Stomach (tissue), 8 donors: ENCODE measurements at regions not wholly inside any gene's neighbourhood (a gene's known extent, or its start where the extent isn't known, plus 50 kb on each side); places are given as distances from the start of the nearest gene placed in this dataset.
A peak's percentile ranks its signal among the peaks of the same experiment; 100 is the strongest.
"Not testable (repeated sequence)": the region's sequence is repeated elsewhere in the genome, so short reads cannot be mapped to it uniquely, and the experiment has no call there.

Experiments
- DNase-seq, 2 donors: peaks; one replicate each; pipeline versions ENCODE4 v3.0.0 to v3.0.0-alpha.2; 2013 to 2019
- H3K27ac ChIP-seq, 5 donors: fragments of 200-600 bp in 4 of 5; sonication (generic) in 4 of 5; one replicate each; pipeline ENCODE4 v1.5.1; 2013 to 2019; ENCODE audit warnings: mild to moderate bottlenecking in 1 of 5, moderate library complexity in 1 of 5
- H3K27me3 ChIP-seq, 3 donors: fragments of 200-600 bp; sonication (generic); one replicate each; pipeline ENCODE4 v1.5.1; 2017 to 2019; ENCODE audit warnings: mixed run types in 1 of 3
- H3K36me3 ChIP-seq, 4 donors: fragments of 200-600 bp; sonication (generic); 1 replicate in 3 of 4; 2 replicates in 1 of 4; pipeline ENCODE4 v1.5.1; 2016 to 2019
- H3K4me1 ChIP-seq, 4 donors: fragments of 200-600 bp; sonication (generic); one replicate each; pipeline ENCODE4 v1.5.1; 2016 to 2019
- H3K4me3 ChIP-seq, 4 donors: fragments of 200-600 bp; sonication (generic) in 3 of 4; one replicate each; pipeline ENCODE4 v1.5.1; 2016 to 2019; ENCODE audit warnings: mild to moderate bottlenecking in 1 of 4
- H3K9me3 ChIP-seq, 4 donors: fragments of 200-600 bp; sonication (generic); one replicate each; pipeline ENCODE4 v1.5.1; 2016 to 2019
- CTCF ChIP-seq, 7 experiments: fragments of 450-650 bp in 4 of 7; fragments of 200-600 bp in 3 of 7; sonication (generic) in 3 of 7; IDR thresholded peaks; one replicate each; pipeline ENCODE4 v1.5.1; 2016 to 2019; ENCODE audit warnings: antibody characterized with exemption in 7 of 7, control low read depth in 2 of 7, mild to moderate bottlenecking in 1 of 7
- EP300 ChIP-seq: sonication (generic); formaldehyde crosslinking; IDR thresholded peaks from one replicate; pipeline ENCODE4 v1.6.1; 2017; ENCODE audit warnings: antibody characterized with exemption
- POLR2A ChIP-seq, 4 donors: fragments of 450-650 bp; IDR thresholded peaks; one replicate each; pipeline ENCODE4 v1.6.1; 2016; ENCODE audit warnings: antibody characterized with exemption in 4 of 4, control low read depth in 2 of 4, mild to moderate bottlenecking in 1 of 4, moderate library complexity in 1 of 4
- POLR2AphosphoS5 ChIP-seq, 3 donors: sonication (generic); formaldehyde crosslinking; IDR thresholded peaks; one replicate each; pipeline ENCODE4 v1.6.1; 2016; ENCODE audit warnings: antibody characterized with exemption in 3 of 3
- WGBS, 5 donors: extraction: QIAGEN DNeasy Blood & Tissue Kit in 3 of 5; methylation state at CpG; one replicate each; pipeline versions ENCODE4 v1.1.5 to v1.1.7; 2013 to 2018; 5-methylcytosine and 5-hydroxymethylcytosine counted together
- intact Hi-C: fragments of 100-400 bp; cut with DNase I; formaldehyde crosslinking; loops from one replicate; pipeline ENCODE4 v1.15.1; 2023; ENCODE audit warnings: low total_unique reads
- donor health status: healthy with polysubstance abuse.
- donor health status: Bipolar disorder and iron deficiency.
- donor health status: healthy.

- WGBS, 5 donors = 47 to 66% (median 50%) methylated on average over 8 of the region's 8 CpGs
- Histone ChIP-seq H3K9me3 (no peaks in the 10 kb centered on the region), H3K27me3 (no peaks in the 10 kb centered on the region), H3K27ac (peak overlapping the region in 4 of 5 donors; percentile 15 to 49 (median 42)), H3K36me3 (no peaks in the 10 kb centered on the region), H3K4me3 (no peak overlapping the region), H3K4me1 (peaks cover 0 to 26% (median 11%) of the 10 kb centered on the region in 4 donors)
- intact Hi-C loops = no loop called here
- TF ChIP-seq POLR2AphosphoS5 (IDR thresholded peaks at IDR 0.05) (peak in 2 of 3 donors; percentile 36 to 72), EP300 (no peak), CTCF (IDR thresholded peaks at IDR 0.05) (no peak)
- DNase-seq = peak; percentile 70 to 92
Measured at GRCh38 chr21:15638856-15639549, 90.8 kb upstream of the USP25 start.

GRCh38 chr21:15640113-15640512, 89.7 kb upstream of the USP25 start:
- H3K9me3 ChIP-seq, H3K36me3 ChIP-seq, H3K4me3 ChIP-seq, DNase-seq, H3K27me3 ChIP-seq, intact Hi-C loops: not testable (repeated sequence)
- Histone ChIP-seq H3K27ac (peak overlapping the region in 1 of 5 donors; percentile 15), H3K4me1 (peaks cover 0 to 26% (median 11%) of the 10 kb centered on the region in 4 donors)
- 78 to 94% (median 82%) methylated on average over 3 of the region's 3 CpGs for WGBS, 5 donors

- TF ChIP-seq POLR2A (IDR thresholded peaks at IDR 0.05) (no peak), CTCF (IDR thresholded peaks at IDR 0.05) (no peak), EP300 (no peak), POLR2AphosphoS5 (IDR thresholded peaks at IDR 0.05) (no peak)
- Histone ChIP-seq H3K27ac (no peak overlapping the region), H3K4me1 (peaks cover 0 to 17% (median 7%) of the 10 kb centered on the region in 4 donors), H3K9me3 (no peaks in the 10 kb centered on the region), H3K27me3 (no peaks in the 10 kb centered on the region), H3K36me3 (no peaks in the 10 kb centered on the region), H3K4me3 (no peak overlapping the region)
- 66 to 87% (median 74%) methylated on average over 3 of the region's 3 CpGs for whole genome bisulfite sequencing, 5 donors
- no peak for DNase-seq
- intact Hi-C loops = no loop called here
Measured at GRCh38 chr21:15644489-15644888, 85.3 kb upstream of the USP25 start.

GRCh38 chr21:15645830-15646229, 84.0 kb upstream of the USP25 start:
- TF ChIP-seq CTCF (IDR thresholded peaks at IDR 0.05) = no peak
- no peak for TF ChIP-seq EP300
- TF ChIP-seq POLR2A (IDR thresholded peaks at IDR 0.05) = no peak
- TF ChIP-seq POLR2AphosphoS5 (IDR thresholded peaks at IDR 0.05) = no peak
- no peak overlapping the region for H3K27ac ChIP-seq
- intact Hi-C loops = no loop called here
- H3K36me3 ChIP-seq = no peaks in the 10 kb centered on the region
- 72 to 83% (median 77%) methylated on average over 4 of the region's 4 CpGs for WGBS, 5 donors
- H3K9me3 ChIP-seq = no peaks in the 10 kb centered on the region
- peaks cover 0 to 5% (median 2%) of the 10 kb centered on the region in 4 donors for H3K4me1 ChIP-seq
- no peak for DNase-seq
- no peak overlapping the region for H3K4me3 ChIP-seq
- H3K27me3 ChIP-seq = no peaks in the 10 kb centered on the region

- no peaks in the 10 kb centered on the region for H3K4me1 ChIP-seq
- no peaks in the 10 kb centered on the region for H3K36me3 ChIP-seq
- DNase-seq = no peak
- 81 to 93% (median 92%) methylated on average over 3 of the region's 3 CpGs for WGBS, 5 donors
- intact Hi-C loops = no loop called here
- TF ChIP-seq EP300 (no peak), POLR2A (IDR thresholded peaks at IDR 0.05) (no peak), CTCF (IDR thresholded peaks at IDR 0.05) (no peak), POLR2AphosphoS5 (IDR thresholded peaks at IDR 0.05) (no peak)
- no peaks in the 10 kb centered on the region for H3K9me3 ChIP-seq
- no peak overlapping the region for H3K4me3 ChIP-seq
- no peaks in the 10 kb centered on the region for H3K27me3 ChIP-seq
- no peak overlapping the region for H3K27ac ChIP-seq
Measured at GRCh38 chr21:15650735-15651134, 79.0 kb upstream of the USP25 start.
